Gastrocnemius medialis (tissue), 4 donors: ENCODE measurements at regions not wholly inside any gene's neighbourhood (a gene's known extent, or its start where the extent isn't known, plus 50 kb on each side); places are given as distances from the start of the nearest gene placed in this dataset.

Experiments
- POLR2A ChIP-seq, 2 donors: fragments of 450-650 bp; IDR thresholded peaks; one replicate each; pipeline ENCODE4 v1.6.1; 2017; ENCODE audit warnings: antibody characterized with exemption in 2 of 2, mild to moderate bottlenecking in 2 of 2, moderate library complexity in 2 of 2
- TF ChIP-seq, protein P1 (sequence below), 5 experiments: fragments of 450-650 bp in 3 of 5; fragments of 200-600 bp in 2 of 5; sonication (generic) in 2 of 5; IDR thresholded peaks in 4 of 5; conservative IDR thresholded peaks in 1 of 5; 1 replicate in 4 of 5; 2 replicates in 1 of 5; pipeline ENCODE4 v1.5.1; 2016 to 2019; ENCODE audit warnings: antibody characterized with exemption in 5 of 5, mild to moderate bottlenecking in 3 of 5, moderate library complexity in 3 of 5

DNA sequence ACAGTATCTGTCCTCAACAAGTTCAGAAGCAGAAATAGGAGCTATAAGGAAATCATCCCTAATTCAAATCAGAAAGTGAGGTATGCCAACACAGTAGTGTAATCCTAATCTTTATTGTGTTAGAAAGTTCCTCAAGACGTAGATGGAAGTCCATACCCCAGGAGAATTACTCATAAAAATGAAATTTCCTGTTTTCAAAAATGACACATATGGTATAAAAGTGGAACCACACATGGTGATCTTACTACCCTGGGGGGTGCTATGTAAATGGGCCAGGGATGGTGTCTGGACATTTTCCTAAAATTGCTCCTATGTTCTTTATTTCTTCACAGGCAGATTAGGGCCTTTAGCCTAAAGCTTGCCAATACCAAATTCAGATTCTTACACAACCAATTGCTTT, 204.1 kb downstream of the ARRDC4 start:
- TF ChIP-seq, protein P1, sequence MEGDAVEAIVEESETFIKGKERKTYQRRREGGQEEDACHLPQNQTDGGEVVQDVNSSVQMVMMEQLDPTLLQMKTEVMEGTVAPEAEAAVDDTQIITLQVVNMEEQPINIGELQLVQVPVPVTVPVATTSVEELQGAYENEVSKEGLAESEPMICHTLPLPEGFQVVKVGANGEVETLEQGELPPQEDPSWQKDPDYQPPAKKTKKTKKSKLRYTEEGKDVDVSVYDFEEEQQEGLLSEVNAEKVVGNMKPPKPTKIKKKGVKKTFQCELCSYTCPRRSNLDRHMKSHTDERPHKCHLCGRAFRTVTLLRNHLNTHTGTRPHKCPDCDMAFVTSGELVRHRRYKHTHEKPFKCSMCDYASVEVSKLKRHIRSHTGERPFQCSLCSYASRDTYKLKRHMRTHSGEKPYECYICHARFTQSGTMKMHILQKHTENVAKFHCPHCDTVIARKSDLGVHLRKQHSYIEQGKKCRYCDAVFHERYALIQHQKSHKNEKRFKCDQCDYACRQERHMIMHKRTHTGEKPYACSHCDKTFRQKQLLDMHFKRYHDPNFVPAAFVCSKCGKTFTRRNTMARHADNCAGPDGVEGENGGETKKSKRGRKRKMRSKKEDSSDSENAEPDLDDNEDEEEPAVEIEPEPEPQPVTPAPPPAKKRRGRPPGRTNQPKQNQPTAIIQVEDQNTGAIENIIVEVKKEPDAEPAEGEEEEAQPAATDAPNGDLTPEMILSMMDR (IDR thresholded peaks at IDR 0.05 in 4 of 5, conservative IDR thresholded peaks at IDR 0.05 in 1 of 5) = no peak
- TF ChIP-seq POLR2A (IDR thresholded peaks at IDR 0.05) = no peak
